ENCODE measurements at regions not wholly inside any gene's neighbourhood (a gene's known extent, or its start where the extent isn't known, plus 50 kb on each side); places are given as distances from the start of the nearest gene placed in this dataset.
"Not testable (repeated sequence)": the region's sequence is repeated elsewhere in the genome, so short reads cannot be mapped to it uniquely, and the experiment has no call there.

GRCh38 chr18:39366656-39367055 lies 1801.1 kb upstream of the CELF4 start:
- DNase-seq = no peak

DNA sequence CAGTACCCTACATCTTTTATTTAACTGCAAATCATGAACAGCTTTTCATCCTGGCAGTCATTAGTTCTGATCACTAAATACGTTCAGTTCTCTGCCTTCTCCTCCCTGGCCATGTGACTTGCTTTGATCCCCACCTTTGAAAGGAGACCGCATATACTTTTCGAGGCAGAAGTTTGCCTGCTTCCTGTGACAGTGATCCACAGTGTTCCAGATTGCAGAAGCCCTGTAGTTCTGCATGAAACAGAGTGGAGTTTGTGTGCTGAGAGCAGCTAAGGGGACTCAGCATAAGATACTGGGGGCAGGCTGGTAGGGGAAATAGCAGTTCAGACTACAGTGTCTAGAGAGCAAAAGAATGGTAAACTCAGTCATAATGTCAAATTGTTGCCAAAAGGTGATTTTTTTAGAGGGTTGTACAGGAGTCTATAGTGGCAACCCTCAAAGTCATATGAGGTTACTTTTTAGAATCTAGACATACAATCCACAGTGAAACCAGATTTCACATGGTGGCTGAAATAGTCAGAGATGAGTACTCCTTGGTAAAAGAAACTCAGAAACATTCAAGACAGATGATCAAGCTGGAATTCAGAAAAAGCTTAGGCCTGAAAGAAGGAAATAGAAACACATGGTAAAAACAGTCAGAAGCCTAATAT lies 1800.4 kb upstream of the CELF4 start:
- no peak for DNase-seq

GRCh38 chr18:39360072-39360471 lies 1794.5 kb upstream of the CELF4 start:
- no peak for DNase-seq

DNA sequence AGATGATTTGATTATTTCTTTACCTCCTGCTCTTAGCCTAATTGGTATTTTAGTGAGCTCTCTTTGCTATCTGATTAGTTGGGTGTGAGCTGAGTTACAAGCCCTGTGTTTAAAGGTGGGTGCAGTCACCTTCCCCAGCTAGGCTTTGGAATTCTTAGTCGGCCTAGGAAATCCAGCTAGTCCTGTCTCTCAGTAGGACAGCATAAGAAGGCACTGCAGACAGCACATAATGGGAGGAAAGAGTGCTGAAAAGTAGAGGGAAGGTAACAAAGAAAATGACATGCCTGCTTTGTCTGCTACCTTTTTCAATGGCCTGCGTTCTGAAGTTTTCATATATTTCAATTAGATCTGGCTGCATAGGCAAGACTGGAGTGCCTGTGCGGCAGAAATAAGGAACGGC lies 1794.0 kb upstream of the CELF4 start:
- no peak for DNase-seq

DNA sequence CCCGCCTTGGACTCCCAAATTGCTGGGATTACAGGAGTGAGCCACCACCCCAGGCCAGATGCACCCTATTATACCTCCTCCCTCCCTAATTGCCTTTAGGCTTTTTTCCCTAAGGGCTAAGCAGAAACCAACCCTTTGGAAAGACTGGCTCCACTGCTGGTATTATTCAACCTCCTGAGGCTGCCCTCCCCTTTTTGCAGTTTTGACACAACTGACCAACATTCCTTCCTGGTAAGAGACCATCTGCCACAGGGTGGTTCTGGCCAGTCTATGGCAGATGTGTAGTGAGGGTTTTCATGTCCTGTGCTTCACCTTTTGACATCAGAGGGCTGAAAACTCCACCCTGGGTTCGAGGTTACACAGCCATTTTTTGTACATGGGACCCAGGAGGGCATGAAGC lies 1785.3 kb upstream of the CELF4 start:
- no peak for DNase-seq

DNA sequence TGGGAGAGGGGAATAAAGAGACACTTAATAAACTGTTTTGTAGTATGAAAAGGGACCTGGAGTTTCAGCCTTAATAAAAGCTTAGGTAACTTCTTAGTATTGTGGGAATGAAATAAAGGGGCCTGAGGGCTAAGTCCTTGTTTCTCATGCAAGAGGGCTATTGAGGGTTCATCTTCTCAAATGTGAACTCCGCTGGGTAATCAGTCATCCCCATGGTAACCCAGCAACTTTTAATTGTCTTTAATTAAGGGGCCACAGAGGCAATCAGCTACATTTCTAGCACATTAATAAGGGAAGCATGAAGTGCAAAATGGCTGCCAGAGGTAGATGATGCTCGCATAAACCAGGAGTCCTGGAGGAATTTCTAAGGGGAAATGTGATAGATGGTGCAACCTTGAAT lies 1784.2 kb upstream of the CELF4 start:
- no peak for DNase-seq

DNA sequence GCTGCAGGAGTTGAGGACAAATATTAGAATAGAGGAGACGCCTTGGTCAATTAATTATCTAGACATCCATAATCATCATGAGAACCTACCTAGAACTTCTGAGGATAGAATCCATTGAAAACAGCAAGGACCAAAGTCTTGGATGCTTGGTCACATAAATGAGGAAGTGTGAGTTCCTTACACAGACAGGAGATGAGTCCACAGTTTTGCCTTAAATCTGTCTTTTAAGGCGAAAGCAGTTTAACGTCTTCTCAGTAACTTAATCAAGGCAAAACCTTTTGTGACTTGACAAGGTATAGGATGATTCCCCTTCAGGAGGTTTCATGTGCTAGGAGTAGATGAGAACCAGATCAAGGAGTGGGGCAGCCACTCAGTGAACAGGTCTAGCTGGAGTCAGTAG lies 1783.2 kb upstream of the CELF4 start:
- DNase-seq = no peak

DNA sequence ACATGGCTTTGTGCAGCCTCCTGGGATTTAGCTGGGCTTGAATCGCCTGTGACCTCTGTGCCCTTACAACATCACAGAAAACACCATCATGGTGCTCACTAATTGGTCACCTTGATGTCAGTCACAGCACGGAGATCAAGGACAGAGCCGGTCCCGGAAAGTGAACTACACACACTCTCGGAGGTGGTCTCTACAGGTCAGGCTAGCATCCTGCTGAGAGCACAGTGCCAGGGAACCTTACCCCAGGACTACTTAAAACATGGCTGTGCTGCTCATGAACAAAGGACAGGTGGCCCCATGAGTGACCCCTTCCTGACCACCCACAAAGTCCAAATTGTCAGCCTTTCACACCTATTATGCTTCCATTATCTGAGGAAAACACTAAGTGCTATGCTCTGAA lies 1782.1 kb upstream of the CELF4 start:
- no peak for DNase-seq

- DNase-seq = no peak
Observed at GRCh38 chr18:39346916-39347315, 1781.3 kb upstream of the CELF4 start.

GRCh38 chr18:39345321-39345720 lies 1779.7 kb upstream of the CELF4 start:
- DNase-seq = peak; percentile 66

DNA sequence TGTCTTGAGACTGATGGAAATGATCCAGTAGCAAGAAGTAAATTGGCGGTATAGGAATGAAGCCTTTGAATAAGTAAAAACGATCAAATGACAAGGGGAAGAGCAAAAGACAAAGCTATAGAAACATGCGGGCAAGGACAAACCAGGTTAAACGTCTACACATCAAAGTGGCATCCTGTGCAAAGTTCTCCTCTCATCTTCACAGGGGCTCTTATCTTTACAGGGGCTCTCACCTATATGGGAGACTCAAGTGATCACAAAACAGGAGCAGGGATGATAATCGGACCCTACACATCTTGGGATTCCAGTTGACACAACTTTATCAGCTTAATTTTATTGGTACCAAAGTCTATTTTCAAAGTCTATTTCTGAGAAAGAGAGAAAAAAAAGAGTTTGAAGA lies 1778.9 kb upstream of the CELF4 start:
- DNase-seq = no peak

- DNase-seq = no peak
Observed at GRCh38 chr18:39341129-39341528, 1775.5 kb upstream of the CELF4 start.

- no peak for DNase-seq
Observed at GRCh38 chr18:39340418-39340817, 1774.8 kb upstream of the CELF4 start.

GRCh38 chr18:39329496-39330275 lies 1764.1 kb upstream of the CELF4 start:
- DNase-seq = no peak

GRCh38 chr18:39326772-39327171 lies 1761.2 kb upstream of the CELF4 start:
- no peak for DNase-seq

DNA sequence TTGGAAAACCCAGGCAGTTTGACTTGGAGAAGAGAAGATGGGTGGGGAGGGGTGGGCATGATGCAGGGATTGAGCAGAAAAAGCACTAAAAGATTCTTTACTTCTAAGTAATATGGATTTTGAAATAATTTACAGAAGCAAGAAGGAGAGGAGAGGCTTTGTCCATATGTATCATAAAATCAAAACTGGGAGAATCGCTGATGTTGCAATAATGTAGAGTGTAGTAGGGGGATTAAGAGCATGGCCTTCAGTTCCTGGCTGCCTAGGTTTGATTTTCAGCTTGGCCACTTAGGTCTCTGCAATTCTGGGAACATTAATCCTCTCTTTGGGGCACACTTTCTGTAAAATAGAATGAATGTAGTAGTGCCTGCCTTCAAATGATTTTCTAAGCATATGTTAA lies 1760.4 kb upstream of the CELF4 start:
- no peak for DNase-seq

DNA sequence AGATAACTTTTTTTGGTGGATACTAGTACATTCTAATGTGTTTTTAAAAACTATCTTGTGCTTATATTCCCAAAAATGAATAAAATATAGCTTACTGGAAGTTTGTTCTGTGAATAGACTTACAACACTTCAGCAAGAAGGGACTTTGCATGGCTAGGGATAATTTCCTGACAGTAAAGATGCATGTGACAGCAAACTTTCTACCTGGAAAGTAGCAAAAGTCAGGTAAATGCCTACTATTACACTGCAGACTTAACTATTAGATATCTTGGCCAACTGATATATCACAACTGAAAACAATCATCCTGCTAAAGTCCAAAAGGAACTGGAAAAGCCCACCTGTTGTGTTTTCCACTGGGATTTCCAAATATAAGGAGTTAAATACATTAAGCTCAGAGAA lies 1753.5 kb upstream of the CELF4 start:
- no peak for DNase-seq

DNA sequence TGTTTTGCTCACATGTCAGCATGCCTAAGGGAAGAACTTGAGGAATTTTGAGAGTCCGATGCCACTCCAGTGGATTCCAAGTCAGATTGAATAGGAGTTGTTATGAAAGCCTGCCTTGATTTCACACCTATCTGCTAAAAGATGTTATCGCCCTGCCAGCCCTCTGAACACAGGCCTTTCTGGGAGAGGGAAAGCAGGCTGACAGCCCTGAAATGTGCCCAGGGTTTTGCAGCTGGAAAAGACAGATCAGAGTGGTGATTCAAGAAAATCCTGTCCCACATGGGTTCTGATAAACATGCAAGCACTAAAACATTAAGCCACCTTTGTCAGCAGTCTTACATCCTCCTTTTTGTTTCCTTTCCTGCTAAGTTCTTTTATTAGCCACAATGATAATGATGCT lies 1752.9 kb upstream of the CELF4 start:
- DNase-seq = no peak

DNA sequence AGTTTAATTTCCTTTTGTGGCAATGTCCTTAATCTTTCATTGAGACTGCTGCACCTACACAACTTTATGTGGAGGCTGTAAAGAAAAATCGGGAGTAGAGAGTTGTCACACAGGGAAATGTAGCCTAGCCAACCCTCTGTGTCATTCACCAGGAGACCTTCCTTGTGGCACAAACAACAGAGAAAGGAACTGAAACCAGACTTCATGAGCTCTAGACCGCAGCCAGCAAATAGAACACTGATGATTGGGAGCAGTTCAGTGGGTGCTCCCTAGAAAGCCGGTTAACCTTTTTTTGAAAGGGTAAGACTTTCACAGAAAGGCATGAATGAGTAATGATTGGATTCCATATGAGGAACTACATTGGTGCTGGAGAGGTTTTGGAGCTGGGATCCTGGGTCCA lies 1752.4 kb upstream of the CELF4 start:
- DNase-seq = no peak

DNA sequence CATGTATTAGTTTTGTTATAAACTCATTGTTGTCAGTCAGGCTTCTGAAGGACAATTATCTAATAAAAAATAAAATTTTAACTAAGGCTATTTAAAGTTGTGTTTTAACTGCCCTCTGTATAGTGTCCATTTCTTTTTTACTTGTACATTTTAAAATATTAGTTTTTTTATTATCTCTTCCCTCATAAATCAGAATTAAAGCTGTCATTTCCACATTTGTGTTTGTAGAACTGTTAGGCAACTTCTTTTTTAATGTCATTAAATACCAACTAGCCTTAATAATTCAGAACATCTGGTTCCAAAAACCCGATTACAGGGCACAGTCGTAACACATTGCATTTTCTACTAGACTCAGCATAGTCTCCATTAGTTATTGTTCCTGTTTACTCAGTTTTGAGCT lies 1749.0 kb upstream of the CELF4 start:
- no peak for DNase-seq

GRCh38 chr18:39313992-39314391 lies 1748.4 kb upstream of the CELF4 start:
- DNase-seq = no peak

DNA sequence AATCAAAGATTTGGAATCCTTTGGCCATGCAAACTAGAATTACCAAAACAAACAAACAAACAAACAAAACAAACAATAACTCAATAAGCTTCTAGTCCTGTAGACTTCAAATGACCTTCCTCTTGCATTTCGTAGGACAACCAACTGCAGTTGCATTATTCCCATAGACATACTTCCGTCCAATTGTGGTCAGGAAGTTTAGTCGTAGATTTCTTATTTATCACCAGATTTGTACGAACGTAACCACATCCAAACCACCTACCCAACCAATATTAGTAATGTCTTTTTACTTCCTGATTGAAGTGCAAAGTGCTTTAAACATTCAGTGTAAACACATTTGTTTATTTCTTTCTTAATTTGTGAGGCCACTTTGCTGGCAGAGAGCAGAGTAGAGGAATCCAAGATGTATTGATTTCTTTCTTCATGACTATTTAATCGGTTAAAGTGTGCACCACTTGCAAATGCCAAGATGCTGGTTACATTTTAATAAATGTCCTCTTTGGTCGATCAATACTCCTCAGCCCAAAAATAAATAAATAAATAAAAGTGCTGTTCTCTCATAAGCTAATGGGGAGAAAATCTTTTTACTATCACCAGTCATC lies 1745.6 kb upstream of the CELF4 start:
- DNase-seq = no peak

GRCh38 chr18:39308931-39309521 lies 1743.4 kb upstream of the CELF4 start:
- not testable (repeated sequence) for DNase-seq

- no peak for DNase-seq
Observed at GRCh38 chr18:39305766-39306165, 1740.2 kb upstream of the CELF4 start.
